DMS 273 treated with DMSO at 0.1 percent for 48 hours (cell line): ENCODE measurements at regions not wholly inside any gene's neighbourhood (a gene's known extent, or its start where the extent isn't known, plus 50 kb on each side); places are given as distances from the start of the nearest gene placed in this dataset.
"Not testable (repeated sequence)": the region's sequence is repeated elsewhere in the genome, so short reads cannot be mapped to it uniquely, and the experiment has no call there.

ENCODE experiments used
- DNase-seq: peaks from one replicate; lab custom pipeline; 2025; lab: John Stamatoyannopoulos, UW

- DNase-seq: not testable (repeated sequence)
Observed at GRCh38 chr3:90206482-90206881, 1099.1 kb downstream of the EPHA3 start.

GRCh38 chr3:90207353-90208097 is 1100.1 kb downstream of the EPHA3 start:
- DNase-seq: not testable (repeated sequence)

GRCh38 chr3:90221900-90222299 is 1114.5 kb downstream of the EPHA3 start:
- DNase-seq: no peak

- DNase-seq: no peak
Observed at GRCh38 chr3:90241481-90241880, 1134.1 kb downstream of the EPHA3 start.

GRCh38 chr3:90253131-90253530 is 1145.7 kb downstream of the EPHA3 start:
- DNase-seq: no peak

- DNase-seq: no peak
Observed at GRCh38 chr3:90261481-90262433, 1154.3 kb downstream of the EPHA3 start.
